ENCODE measurements at regions not wholly inside any gene's neighbourhood (a gene's known extent, or its start where the extent isn't known, plus 50 kb on each side); places are given as distances from the start of the nearest gene placed in this dataset.

DNA sequence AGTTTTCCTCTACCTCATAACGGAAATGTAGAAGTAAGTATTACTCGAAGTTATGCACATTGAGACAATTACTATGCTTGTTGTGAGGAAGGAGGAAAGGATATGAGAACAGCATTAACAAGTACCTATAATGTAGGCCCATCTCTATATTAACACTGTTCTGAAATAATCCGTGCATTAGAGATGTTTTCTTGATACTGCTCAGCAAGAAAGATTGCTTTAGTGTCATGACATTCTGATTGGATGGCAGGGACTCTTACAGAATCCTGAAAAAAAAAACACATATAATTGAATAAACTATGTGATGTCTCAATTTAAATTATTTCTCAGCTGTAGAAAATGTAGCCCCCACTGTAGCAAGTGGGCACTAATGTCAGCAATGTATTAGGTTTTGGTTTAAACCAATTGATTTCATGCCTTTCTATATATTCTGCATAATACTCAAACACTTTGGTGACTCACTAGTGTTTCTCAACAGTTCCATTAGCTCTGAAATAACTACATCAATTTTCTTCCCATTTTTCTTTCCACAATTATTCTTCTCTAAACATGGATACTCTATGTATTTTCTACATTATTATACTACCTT lies 598.3 kb upstream of the BCHE start:
- H3K79me1 ChIP-seq (ENCODE audit: low read depth in 1 of 2, low read length in 2 of 2) = no peaks in the 10 kb centered on the region

More for the DNA sequence above, 598.3 kb upstream of the BCHE start:
- no CpG with 5 or more reads among the region's 3 CpGs for WGBS, 2 experiments (ENCODE audit: extremely low coverage in 2 of 2, insufficient read length in 1 of 2)
- Histone ChIP-seq H4K5ac (ENCODE audit: low read depth, low read length) (no peak overlapping the region), H3K9me3 (ENCODE audit: control insufficient read depth, insufficient read depth, low read length) (no peaks in the 10 kb centered on the region), H3K36me3 (ENCODE audit: control insufficient read depth, insufficient read depth, low read length) (no peaks in the 10 kb centered on the region), H4K20me1 (ENCODE audit: insufficient read depth, low read length) (no peaks in the 10 kb centered on the region), H2AFZ (replicated peaks; ENCODE audit: low read length, poor library complexity) (no peak overlapping the region), H3K23ac (ENCODE audit: low read depth, low read length) (no peak overlapping the region), H3K4ac (ENCODE audit: low read depth, low read length) (no peak overlapping the region), H3K4me3 (ENCODE audit: insufficient read depth, low read depth, low read length) (no peak overlapping the region), H4K8ac (ENCODE audit: low read depth in 2 of 2, low read length in 2 of 2) (no peak overlapping the region), H3K56ac (ENCODE audit: extremely low read depth, insufficient read depth, low read length) (no peak overlapping the region), H2BK120ac (ENCODE audit: low read depth, low read length) (no peak overlapping the region), H2BK20ac (ENCODE audit: low read depth, low read length) (no peak overlapping the region), H3K9me1 (ENCODE audit: insufficient read depth, low read length) (no peaks in the 10 kb centered on the region), H2BK15ac (ENCODE audit: low read depth, low read length) (no peak overlapping the region), H4K91ac (ENCODE audit: insufficient read depth, low read depth, low read length) (no peak overlapping the region), H3K27ac (ENCODE audit: insufficient read depth, low read length) (no peak overlapping the region), H3K4me2 (ENCODE audit: low read depth, low read length) (no peak overlapping the region), H3K27me3 (ENCODE audit: control insufficient read depth, insufficient read depth, low read length) (no peaks in the 10 kb centered on the region), H2AK5ac (ENCODE audit: low read depth, low read length) (no peak overlapping the region), H3K14ac (replicated peaks; ENCODE audit: low read depth, low read length) (no peak overlapping the region), H2BK5ac (ENCODE audit: low read depth, low read length, poor library complexity, severe bottlenecking) (no peak overlapping the region), H3K9ac (ENCODE audit: low read depth, low read length) (no peak overlapping the region), H3K18ac (ENCODE audit: low read depth, low read length) (no peak overlapping the region), H3K4me1 (ENCODE audit: control insufficient read depth, insufficient read depth, low read length) (no peaks in the 10 kb centered on the region), H2AK9ac (replicated peaks; ENCODE audit: low read depth, low read length, poor library complexity) (no peak overlapping the region)
- no peak for DNase-seq
- POLR2A ChIA-PET (ENCODE audit: unreplicated experiment) = no interaction called here
- no peak for TF ChIP-seq RAD21 (IDR thresholded peaks at IDR 0.05; ENCODE audit: low read length)
- TF ChIP-seq POLR2A (IDR thresholded peaks at IDR 0.05; ENCODE audit: low read depth, low read length) = no peak
- 0 out of 2 replicates have a peak, but pooled peaks have one; percentile 18 for TF ChIP-seq CEBPB (IDR thresholded peaks at IDR 0.05; ENCODE audit: low read depth, low read length)
- BruUV-seq (replicated peaks) = no TSS peak
- ATAC-seq (ENCODE audit: low read depth) = no peak
- intact Hi-C loops (cut with micrococcal nuclease) (no loop called here), dilution Hi-C loops (cut with HindIII; ENCODE audit: low sequenced_read_pairs, unreplicated experiment) (no loop called here), in situ Hi-C loops (cut with MboI; ENCODE audit: low sequenced_read_pairs) (no loop called here)
- CTCF ChIA-PET = no interaction called here

Data from IMR-90 (cell line).